Limb (tissue), 2 donors: ENCODE measurements at regions not wholly inside any gene's neighbourhood (a gene's known extent, or its start where the extent isn't known, plus 50 kb on each side); places are given as distances from the start of the nearest gene placed in this dataset.
A peak's percentile ranks its signal among the peaks of the same experiment; 100 is the strongest.
"Not testable (repeated sequence)": the region's sequence is repeated elsewhere in the genome, so short reads cannot be mapped to it uniquely, and the experiment has no call there.

Source experiments
- DNase-seq, 2 donors: peaks; one replicate each; pipeline ENCODE4 v3.0.0-alpha.2; 2016; ENCODE audit errors: extremely low spot score in 2 of 2

GRCh38 chr7:12985228-12985627 is 297.8 kb downstream of the ARL4A start:
- no peak for DNase-seq

- no peak for DNase-seq
Observed at GRCh38 chr7:12985752-12986151, 298.3 kb downstream of the ARL4A start.

GRCh38 chr7:12987238-12987637 is 299.8 kb downstream of the ARL4A start:
- DNase-seq: no peak

GRCh38 chr7:12990440-12990839 is 303.0 kb downstream of the ARL4A start:
- DNase-seq: no peak

- DNase-seq: no peak
Observed at GRCh38 chr7:12993025-12993424, 305.6 kb downstream of the ARL4A start.

- no peak for DNase-seq
Observed at GRCh38 chr7:12995912-12996469, 308.6 kb downstream of the ARL4A start.

GRCh38 chr7:13007331-13007730 is 319.9 kb downstream of the ARL4A start:
- DNase-seq: no peak

- DNase-seq: no peak
Observed at GRCh38 chr7:13009517-13009916, 322.1 kb downstream of the ARL4A start.

- no peak for DNase-seq
Observed at GRCh38 chr7:13014011-13014410, 326.6 kb downstream of the ARL4A start.

- DNase-seq: no peak
Observed at GRCh38 chr7:13016036-13016581, 328.7 kb downstream of the ARL4A start.

GRCh38 chr7:13016592-13017332 is 329.3 kb downstream of the ARL4A start:
- DNase-seq: no peak

- no peak for DNase-seq
Observed at GRCh38 chr7:13017333-13017857, 330.0 kb downstream of the ARL4A start.

GRCh38 chr7:13017881-13018280 is 330.4 kb downstream of the ARL4A start:
- DNase-seq: no peak

GRCh38 chr7:13021566-13022300 is 334.3 kb downstream of the ARL4A start:
- DNase-seq: no peak

GRCh38 chr7:13024121-13024674 is 336.8 kb downstream of the ARL4A start:
- no peak for DNase-seq

GRCh38 chr7:13025043-13025442 is 337.6 kb downstream of the ARL4A start:
- DNase-seq: not testable (repeated sequence)

- DNase-seq: no peak
Observed at GRCh38 chr7:13027321-13027720, 339.9 kb downstream of the ARL4A start.

GRCh38 chr7:13028036-13028824 is 340.8 kb downstream of the ARL4A start:
- DNase-seq: no peak

- DNase-seq: peak in 1 of 2 donors; percentile 16
Observed at GRCh38 chr7:13028825-13029099, 341.3 kb downstream of the ARL4A start.

GRCh38 chr7:13031468-13031867 is 344.0 kb downstream of the ARL4A start:
- DNase-seq: no peak

- no peak for DNase-seq
Observed at GRCh38 chr7:13032084-13032483, 344.7 kb downstream of the ARL4A start.
